ENCODE measurements at regions not wholly inside any gene's neighbourhood (a gene's known extent, or its start where the extent isn't known, plus 50 kb on each side); places are given as distances from the start of the nearest gene placed in this dataset.

DNA sequence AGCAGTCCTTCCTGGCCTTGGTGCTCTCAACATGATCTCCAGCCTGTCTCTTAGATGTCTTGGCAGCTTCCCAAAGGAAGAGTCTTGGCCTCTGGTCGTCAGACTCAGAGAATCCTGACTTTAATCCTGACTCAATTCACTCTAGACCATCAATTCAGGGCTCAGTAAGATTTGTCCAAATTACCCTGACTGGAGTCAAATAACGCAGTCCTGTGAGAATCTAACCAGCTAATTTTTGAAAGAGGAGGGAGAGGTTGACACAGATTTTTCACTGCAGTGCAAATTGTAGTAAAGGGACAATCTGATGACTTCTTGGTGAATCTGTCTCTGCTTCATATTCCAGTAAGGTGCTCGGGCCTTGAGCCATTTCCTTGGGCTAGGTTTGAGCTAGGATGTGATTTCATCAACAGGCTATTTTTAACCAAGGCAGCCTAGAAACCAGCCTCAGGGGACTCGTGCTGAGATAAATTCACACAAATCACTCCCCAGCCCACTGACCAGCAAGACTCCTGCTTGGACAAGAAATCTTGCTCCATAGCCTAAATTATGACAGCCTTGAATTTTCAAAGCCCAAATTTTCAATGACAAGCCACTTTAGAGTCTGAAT, 257.4 kb downstream of the ENC1 start:
- Histone ChIP-seq H3K27ac (ENCODE audit: extremely low read depth, low read depth, low read length) (no peak overlapping the region), H3K36me3 (ENCODE audit: control insufficient read depth in 2 of 2, insufficient read depth in 1 of 2, low read length in 2 of 2) (no peaks in the 10 kb centered on the region), H3K4me3 (ENCODE audit: low read depth, low read length) (no peak overlapping the region), H3K9me3 (ENCODE audit: control insufficient read depth, insufficient read depth, low read depth, low read length) (no peaks in the 10 kb centered on the region; the same call in 1 of the 2 replicates), H3K4me1 (ENCODE audit: control insufficient read depth, insufficient read depth, low read length) (peaks cover 28% of the 10 kb centered on the region)
- TF ChIP-seq ZBTB17 (tag by site-specific recombination; IDR thresholded peaks at IDR 0.05): 0 out of 2 replicates have a peak, but pooled peaks have one; percentile 25
- TF ChIP-seq, protein P1, sequence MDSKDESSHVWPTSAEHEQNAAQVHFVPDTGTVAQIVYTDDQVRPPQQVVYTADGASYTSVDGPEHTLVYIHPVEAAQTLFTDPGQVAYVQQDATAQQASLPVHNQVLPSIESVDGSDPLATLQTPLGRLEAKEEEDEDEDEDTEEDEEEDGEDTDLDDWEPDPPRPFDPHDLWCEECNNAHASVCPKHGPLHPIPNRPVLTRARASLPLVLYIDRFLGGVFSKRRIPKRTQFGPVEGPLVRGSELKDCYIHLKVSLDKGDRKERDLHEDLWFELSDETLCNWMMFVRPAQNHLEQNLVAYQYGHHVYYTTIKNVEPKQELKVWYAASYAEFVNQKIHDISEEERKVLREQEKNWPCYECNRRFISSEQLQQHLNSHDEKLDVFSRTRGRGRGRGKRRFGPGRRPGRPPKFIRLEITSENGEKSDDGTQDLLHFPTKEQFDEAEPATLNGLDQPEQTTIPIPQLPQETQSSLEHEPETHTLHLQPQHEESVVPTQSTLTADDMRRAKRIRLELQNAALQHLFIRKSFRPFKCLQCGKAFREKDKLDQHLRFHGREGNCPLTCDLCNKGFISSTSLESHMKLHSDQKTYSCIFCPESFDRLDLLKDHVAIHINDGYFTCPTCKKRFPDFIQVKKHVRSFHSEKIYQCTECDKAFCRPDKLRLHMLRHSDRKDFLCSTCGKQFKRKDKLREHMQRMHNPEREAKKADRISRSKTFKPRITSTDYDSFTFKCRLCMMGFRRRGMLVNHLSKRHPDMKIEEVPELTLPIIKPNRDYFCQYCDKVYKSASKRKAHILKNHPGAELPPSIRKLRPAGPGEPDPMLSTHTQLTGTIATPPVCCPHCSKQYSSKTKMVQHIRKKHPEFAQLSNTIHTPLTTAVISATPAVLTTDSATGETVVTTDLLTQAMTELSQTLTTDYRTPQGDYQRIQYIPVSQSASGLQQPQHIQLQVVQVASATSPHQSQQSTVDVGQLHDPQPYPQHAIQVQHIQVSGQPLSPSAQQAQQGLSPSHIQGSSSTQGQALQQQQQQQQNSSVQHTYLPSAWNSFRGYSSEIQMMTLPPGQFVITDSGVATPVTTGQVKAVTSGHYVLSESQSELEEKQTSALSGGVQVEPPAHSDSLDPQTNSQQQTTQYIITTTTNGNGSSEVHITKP (tag by site-specific recombination; IDR thresholded peaks at IDR 0.05): 0 out of 2 replicates have a peak, but pooled peaks have one; percentile 17
- TF ChIP-seq ZIC2 (tag by site-specific recombination; IDR thresholded peaks at IDR 0.05): 0 out of 2 replicates have a peak, but pooled peaks have one; percentile 29
- TF ChIP-seq, protein P2, sequence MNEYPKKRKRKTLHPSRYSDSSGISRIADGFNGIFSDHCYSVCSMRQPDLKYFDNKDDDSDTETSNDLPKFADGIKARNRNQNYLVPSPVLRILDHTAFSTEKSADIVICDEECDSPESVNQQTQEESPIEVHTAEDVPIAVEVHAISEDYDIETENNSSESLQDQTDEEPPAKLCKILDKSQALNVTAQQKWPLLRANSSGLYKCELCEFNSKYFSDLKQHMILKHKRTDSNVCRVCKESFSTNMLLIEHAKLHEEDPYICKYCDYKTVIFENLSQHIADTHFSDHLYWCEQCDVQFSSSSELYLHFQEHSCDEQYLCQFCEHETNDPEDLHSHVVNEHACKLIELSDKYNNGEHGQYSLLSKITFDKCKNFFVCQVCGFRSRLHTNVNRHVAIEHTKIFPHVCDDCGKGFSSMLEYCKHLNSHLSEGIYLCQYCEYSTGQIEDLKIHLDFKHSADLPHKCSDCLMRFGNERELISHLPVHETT (tag by site-specific recombination; IDR thresholded peaks at IDR 0.05): no peak
- TF ChIP-seq KLF8 (tag by site-specific recombination; IDR thresholded peaks at IDR 0.05): no peak
- TF ChIP-seq, protein P3, sequence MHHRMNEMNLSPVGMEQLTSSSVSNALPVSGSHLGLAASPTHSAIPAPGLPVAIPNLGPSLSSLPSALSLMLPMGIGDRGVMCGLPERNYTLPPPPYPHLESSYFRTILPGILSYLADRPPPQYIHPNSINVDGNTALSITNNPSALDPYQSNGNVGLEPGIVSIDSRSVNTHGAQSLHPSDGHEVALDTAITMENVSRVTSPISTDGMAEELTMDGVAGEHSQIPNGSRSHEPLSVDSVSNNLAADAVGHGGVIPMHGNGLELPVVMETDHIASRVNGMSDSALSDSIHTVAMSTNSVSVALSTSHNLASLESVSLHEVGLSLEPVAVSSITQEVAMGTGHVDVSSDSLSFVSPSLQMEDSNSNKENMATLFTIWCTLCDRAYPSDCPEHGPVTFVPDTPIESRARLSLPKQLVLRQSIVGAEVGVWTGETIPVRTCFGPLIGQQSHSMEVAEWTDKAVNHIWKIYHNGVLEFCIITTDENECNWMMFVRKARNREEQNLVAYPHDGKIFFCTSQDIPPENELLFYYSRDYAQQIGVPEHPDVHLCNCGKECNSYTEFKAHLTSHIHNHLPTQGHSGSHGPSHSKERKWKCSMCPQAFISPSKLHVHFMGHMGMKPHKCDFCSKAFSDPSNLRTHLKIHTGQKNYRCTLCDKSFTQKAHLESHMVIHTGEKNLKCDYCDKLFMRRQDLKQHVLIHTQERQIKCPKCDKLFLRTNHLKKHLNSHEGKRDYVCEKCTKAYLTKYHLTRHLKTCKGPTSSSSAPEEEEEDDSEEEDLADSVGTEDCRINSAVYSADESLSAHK (tag by site-specific recombination; IDR thresholded peaks at IDR 0.05): peak; percentile 47; the same call in 1 of the 2 replicates
- no peak for TF ChIP-seq ZFP41 (tag by site-specific recombination; IDR thresholded peaks at IDR 0.05; ENCODE audit: borderline replicate concordance)
- TF ChIP-seq, protein P4, sequence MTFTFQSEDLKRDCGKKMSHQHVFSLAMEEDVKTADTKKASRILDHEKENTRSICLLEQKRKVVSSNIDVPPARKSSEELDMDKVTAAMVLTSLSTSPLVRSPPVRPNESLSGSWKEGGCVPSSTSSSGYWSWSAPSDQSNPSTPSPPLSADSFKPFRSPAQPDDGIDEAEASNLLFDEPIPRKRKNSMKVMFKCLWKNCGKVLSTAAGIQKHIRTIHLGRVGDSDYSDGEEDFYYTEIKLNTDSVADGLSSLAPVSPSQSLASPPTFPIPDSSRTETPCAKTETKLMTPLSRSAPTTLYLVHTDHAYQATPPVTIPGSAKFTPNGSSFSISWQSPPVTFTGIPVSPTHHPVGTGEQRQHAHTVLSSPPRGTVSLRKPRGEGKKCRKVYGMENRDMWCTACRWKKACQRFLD (tag by site-specific recombination; IDR thresholded peaks at IDR 0.05): no peak
- TF ChIP-seq ZBTB8A (tag by site-specific recombination; IDR thresholded peaks at IDR 0.05): peak; percentile 34; the same call in 1 of the 2 replicates
- TF ChIP-seq GFI1B (tag by site-specific recombination; IDR thresholded peaks at IDR 0.05): peak; percentile 61; the same call in 1 of the 2 replicates
- TF ChIP-seq MZF1 (tag by site-specific recombination; IDR thresholded peaks at IDR 0.05; ENCODE audit: borderline replicate concordance): peak; percentile 83; the same call in 1 of the 2 replicates
- POLR2A ChIA-PET: interaction anchor here (1.0 kb wide), 1 partner anchor 258 kb away, joined by 5 read pairs; the partner anchor contains the start of gene ENC1
- CTCF ChIA-PET: interaction anchor here (0.6 to 1.1 kb wide), 4 partner anchors 9 to 197 kb away, joined by 3 read pairs; no protein-coding TSS in a partner anchor

DNA sequence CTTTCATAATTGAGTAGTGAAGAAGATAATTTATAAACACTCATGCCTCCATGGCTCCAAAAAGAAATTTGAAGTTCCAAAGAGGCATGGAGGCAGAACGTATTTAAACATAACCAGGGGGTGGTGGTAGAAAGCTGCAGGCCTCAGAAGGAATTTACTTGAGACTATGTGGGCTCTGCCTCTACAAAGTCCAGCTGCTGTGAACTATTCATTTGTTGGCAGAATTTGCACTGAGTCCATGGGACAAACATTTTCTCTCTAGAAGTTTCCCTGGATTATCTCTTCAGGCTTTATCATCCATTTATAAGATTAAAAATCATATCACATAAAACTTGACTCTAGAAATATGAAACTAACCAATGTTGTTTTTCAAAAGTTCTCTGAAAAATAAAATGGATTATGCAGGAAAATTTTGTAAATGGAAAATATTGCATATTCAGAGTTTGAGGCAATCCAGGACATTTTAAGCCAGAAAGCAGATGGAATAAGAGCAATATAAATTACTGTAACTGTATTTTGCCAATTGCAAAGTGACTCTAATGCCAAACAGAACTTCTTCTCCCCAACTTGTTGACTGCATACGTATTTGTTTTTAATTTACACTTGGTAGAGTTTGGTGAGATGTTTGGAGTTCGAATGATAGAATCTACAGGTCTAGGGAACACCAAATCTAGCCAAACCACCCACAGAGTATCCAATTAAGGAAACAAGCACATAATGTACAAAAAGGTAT, 258.2 kb downstream of the ENC1 start:
- H3K4me1 ChIP-seq (ENCODE audit: control insufficient read depth, insufficient read depth, low read length): peaks cover 28% of the 10 kb centered on the region
- H3K27ac ChIP-seq (ENCODE audit: extremely low read depth, low read depth, low read length): no peak overlapping the region
- no peaks in the 10 kb centered on the region for H3K36me3 ChIP-seq (ENCODE audit: control insufficient read depth in 2 of 2, insufficient read depth in 1 of 2, low read length in 2 of 2)
- H3K9me3 ChIP-seq (ENCODE audit: control insufficient read depth, insufficient read depth, low read depth, low read length): no peaks in the 10 kb centered on the region
- POLR2A ChIA-PET: no interaction called here
- CTCF ChIA-PET: interaction anchor here (0.7 to 1.1 kb wide), 2 partner anchors 10 to 22 kb away, joined by 3 read pairs; no protein-coding TSS in a partner anchor
- no peak overlapping the region for H3K4me3 ChIP-seq (ENCODE audit: low read depth, low read length)
- TF ChIP-seq SCRT2 (tag by site-specific recombination; IDR thresholded peaks at IDR 0.05) (peak; percentile 34), ZNF140 (tag by site-specific recombination; IDR thresholded peaks at IDR 0.05) (no peak), SCRT1 (tag by site-specific recombination; IDR thresholded peaks at IDR 0.05; ENCODE audit: borderline replicate concordance) (peak; percentile 9; the same call in 1 of the 2 replicates), ZNF501 (tag by site-specific recombination; IDR thresholded peaks at IDR 0.05) (no peak), ZNF138 (tag by site-specific recombination; IDR thresholded peaks at IDR 0.05; ENCODE audit: borderline replicate concordance) (no peak)

Data from HEK293 (cell line).